HG03139 (cell line): ENCODE measurements at regions not wholly inside any gene's neighbourhood (a gene's known extent, or its start where the extent isn't known, plus 50 kb on each side); places are given as distances from the start of the nearest gene placed in this dataset.

Source experiments
- ATAC-seq: cut with Tn5 transposase; IDR thresholded peaks from one replicate; pipeline ENCODE4 v1.9.1; 2021; ENCODE audit not compliant: unreplicated experiment

GRCh38 chr3:42013691-42014457 is 52.0 kb upstream of the ULK4 start:
- peak; percentile 10 for ATAC-seq

GRCh38 chr3:42012935-42013690 is 51.2 kb upstream of the ULK4 start:
- ATAC-seq: peak; percentile 73

- peak; percentile 23 for ATAC-seq
Observed at GRCh38 chr3:42012383-42012934, 50.6 kb upstream of the ULK4 start.
